ENCODE measurements at regions not wholly inside any gene's neighbourhood (a gene's known extent, or its start where the extent isn't known, plus 50 kb on each side); places are given as distances from the start of the nearest gene placed in this dataset.
"Not testable (repeated sequence)": the region's sequence is repeated elsewhere in the genome, so short reads cannot be mapped to it uniquely, and the experiment has no call there.

DNA sequence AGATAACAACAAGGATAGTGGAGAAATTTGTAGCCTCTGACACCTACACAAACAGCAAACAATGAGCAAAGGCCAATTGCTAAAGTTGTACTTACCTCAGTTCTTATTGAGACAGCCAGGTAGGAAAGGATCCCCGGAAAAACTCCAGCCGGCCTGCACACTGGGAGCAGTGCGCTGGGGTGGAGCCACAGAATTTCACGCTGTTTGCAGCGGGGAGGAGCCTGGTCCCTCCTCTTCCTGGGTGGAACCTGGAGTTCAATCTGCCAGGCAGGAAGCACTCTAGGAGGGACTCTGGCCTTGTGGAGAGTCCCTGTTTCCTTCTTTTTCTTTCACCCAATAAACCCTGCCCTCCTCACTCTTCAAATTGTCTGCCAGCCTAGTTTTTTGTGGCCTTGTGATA, 382.6 kb upstream of the TGIF2LX start:
- H3K4me1 ChIP-seq (ENCODE audit: control insufficient read depth in 5 of 5, insufficient read depth in 5 of 5, low read length in 5 of 5); H3K27me3 ChIP-seq (ENCODE audit: control insufficient read depth in 3 of 3, insufficient read depth in 3 of 3, low read length in 2 of 3); H3K9me3 ChIP-seq (ENCODE audit: control insufficient read depth in 4 of 4, insufficient read depth in 3 of 4, low read length in 3 of 4); DNase-seq; H3K9ac ChIP-seq (ENCODE audit: insufficient read depth in 1 of 2, low read length in 2 of 2); H3K27ac ChIP-seq (ENCODE audit: low read depth in 1 of 2, low read length in 1 of 2); H3K36me3 ChIP-seq (ENCODE audit: control insufficient read depth in 4 of 4, insufficient read depth in 4 of 4, low read length in 4 of 4); ATAC-seq (ENCODE audit: insufficient read depth, low FRiP score); H3K4me3 ChIP-seq: not testable (repeated sequence)
- WGBS, 2 donors, result 88 to 93% methylated on average over 5 of the region's 5 CpGs

- H3K9me3 ChIP-seq (ENCODE audit: control insufficient read depth in 4 of 4, insufficient read depth in 3 of 4, low read length in 3 of 4); H3K27me3 ChIP-seq (ENCODE audit: control insufficient read depth in 3 of 3, insufficient read depth in 3 of 3, low read length in 2 of 3); H3K36me3 ChIP-seq (ENCODE audit: control insufficient read depth in 4 of 4, insufficient read depth in 4 of 4, low read length in 4 of 4); ATAC-seq (ENCODE audit: insufficient read depth, low FRiP score); DNase-seq; H3K27ac ChIP-seq (ENCODE audit: low read depth in 1 of 2, low read length in 1 of 2); H3K9ac ChIP-seq (ENCODE audit: insufficient read depth in 1 of 2, low read length in 2 of 2); H3K4me3 ChIP-seq; H3K4me1 ChIP-seq (ENCODE audit: control insufficient read depth in 5 of 5, insufficient read depth in 5 of 5, low read length in 5 of 5): not testable (repeated sequence)
- 77 to 79% methylated on average over 3 of the region's 3 CpGs for WGBS, 2 donors
Observed at GRCh38 chrX:89557146-89557545, 364.6 kb upstream of the TGIF2LX start.

DNA sequence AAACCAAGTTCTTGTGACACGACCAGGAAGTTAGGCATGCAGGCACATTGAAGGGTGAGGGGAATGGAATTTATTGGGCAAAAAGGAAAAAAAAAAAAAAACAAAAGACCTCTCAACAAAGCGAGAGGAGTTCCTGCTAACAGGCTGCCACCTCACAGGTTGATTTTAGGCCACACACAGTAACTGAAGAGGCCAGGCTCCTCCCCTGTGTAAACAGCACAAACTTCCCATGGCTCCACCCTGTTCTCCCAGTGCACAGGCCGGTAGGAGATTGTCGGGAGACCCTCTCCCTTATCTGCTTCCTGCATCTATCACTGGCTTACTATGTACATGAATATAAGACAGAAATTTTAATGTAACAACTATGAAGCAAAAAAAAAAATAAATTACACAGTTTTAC, 359.6 kb upstream of the TGIF2LX start:
- not testable (repeated sequence) for H3K4me3 ChIP-seq; H3K36me3 ChIP-seq (ENCODE audit: control insufficient read depth in 4 of 4, insufficient read depth in 4 of 4, low read length in 4 of 4); H3K27me3 ChIP-seq (ENCODE audit: control insufficient read depth in 3 of 3, insufficient read depth in 3 of 3, low read length in 2 of 3); ATAC-seq (ENCODE audit: insufficient read depth, low FRiP score); H3K27ac ChIP-seq (ENCODE audit: low read depth in 1 of 2, low read length in 1 of 2); DNase-seq; H3K9ac ChIP-seq (ENCODE audit: insufficient read depth in 1 of 2, low read length in 2 of 2); H3K9me3 ChIP-seq (ENCODE audit: control insufficient read depth in 4 of 4, insufficient read depth in 3 of 4, low read length in 3 of 4); H3K4me1 ChIP-seq (ENCODE audit: control insufficient read depth in 5 of 5, insufficient read depth in 5 of 5, low read length in 5 of 5)
- WGBS, 2 donors, result 36 to 46% methylated on average over 3 to 4 of the region's 4 CpGs

- H3K4me3 ChIP-seq; H3K9ac ChIP-seq (ENCODE audit: insufficient read depth in 1 of 2, low read length in 2 of 2); H3K27ac ChIP-seq (ENCODE audit: low read depth in 1 of 2, low read length in 1 of 2); ATAC-seq (ENCODE audit: insufficient read depth, low FRiP score); H3K4me1 ChIP-seq (ENCODE audit: control insufficient read depth in 5 of 5, insufficient read depth in 5 of 5, low read length in 5 of 5); DNase-seq; H3K27me3 ChIP-seq (ENCODE audit: control insufficient read depth in 3 of 3, insufficient read depth in 3 of 3, low read length in 2 of 3); H3K9me3 ChIP-seq (ENCODE audit: control insufficient read depth in 4 of 4, insufficient read depth in 3 of 4, low read length in 3 of 4); H3K36me3 ChIP-seq (ENCODE audit: control insufficient read depth in 4 of 4, insufficient read depth in 4 of 4, low read length in 4 of 4): not testable (repeated sequence)
- WGBS, 2 donors, result 80 to 89% methylated on average over 1 to 6 of the region's 6 CpGs
Observed at GRCh38 chrX:89563107-89563506, 358.6 kb upstream of the TGIF2LX start.

GRCh38 chrX:89567787-89568186, 353.9 kb upstream of the TGIF2LX start:
- not testable (repeated sequence) for H3K4me3 ChIP-seq; H3K27ac ChIP-seq (ENCODE audit: low read depth in 1 of 2, low read length in 1 of 2); DNase-seq; H3K27me3 ChIP-seq (ENCODE audit: control insufficient read depth in 3 of 3, insufficient read depth in 3 of 3, low read length in 2 of 3); H3K9me3 ChIP-seq (ENCODE audit: control insufficient read depth in 4 of 4, insufficient read depth in 3 of 4, low read length in 3 of 4); H3K4me1 ChIP-seq (ENCODE audit: control insufficient read depth in 5 of 5, insufficient read depth in 5 of 5, low read length in 5 of 5); H3K36me3 ChIP-seq (ENCODE audit: control insufficient read depth in 4 of 4, insufficient read depth in 4 of 4, low read length in 4 of 4); H3K9ac ChIP-seq (ENCODE audit: insufficient read depth in 1 of 2, low read length in 2 of 2); ATAC-seq (ENCODE audit: insufficient read depth, low FRiP score)

DNA sequence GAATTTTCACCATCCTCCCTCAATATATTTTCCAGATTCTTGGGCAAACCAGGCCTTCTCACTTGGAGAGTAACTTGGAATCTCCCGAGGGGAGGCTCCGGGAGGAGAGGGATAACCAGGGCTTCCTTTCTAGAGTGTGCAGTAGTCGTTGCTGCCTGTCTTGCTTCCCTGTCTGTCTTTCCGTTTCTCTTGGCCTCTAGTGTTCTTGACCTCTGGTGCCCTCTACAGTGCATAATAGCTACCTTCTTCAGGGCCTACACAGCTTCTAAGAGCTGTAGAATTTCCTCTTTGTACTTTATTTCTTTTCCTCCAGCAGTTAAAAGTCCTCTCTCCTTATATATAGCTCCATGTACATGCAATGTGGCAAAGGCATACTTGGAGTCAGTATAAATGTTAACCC, 339.8 kb upstream of the TGIF2LX start:
- not testable (repeated sequence) for H3K9me3 ChIP-seq (ENCODE audit: control insufficient read depth in 4 of 4, insufficient read depth in 3 of 4, low read length in 3 of 4); H3K4me1 ChIP-seq (ENCODE audit: control insufficient read depth in 5 of 5, insufficient read depth in 5 of 5, low read length in 5 of 5); H3K9ac ChIP-seq (ENCODE audit: insufficient read depth in 1 of 2, low read length in 2 of 2); H3K36me3 ChIP-seq (ENCODE audit: control insufficient read depth in 4 of 4, insufficient read depth in 4 of 4, low read length in 4 of 4); ATAC-seq (ENCODE audit: insufficient read depth, low FRiP score); H3K4me3 ChIP-seq; H3K27ac ChIP-seq (ENCODE audit: low read depth in 1 of 2, low read length in 1 of 2); H3K27me3 ChIP-seq (ENCODE audit: control insufficient read depth in 3 of 3, insufficient read depth in 3 of 3, low read length in 2 of 3); DNase-seq
- 31 to 61% methylated on average over 2 to 4 of the region's 4 CpGs for WGBS, 2 donors

GRCh38 chrX:89631858-89632257, 289.9 kb upstream of the TGIF2LX start:
- H3K36me3 ChIP-seq (ENCODE audit: control insufficient read depth in 4 of 4, insufficient read depth in 4 of 4, low read length in 4 of 4); H3K4me3 ChIP-seq; H3K9me3 ChIP-seq (ENCODE audit: control insufficient read depth in 4 of 4, insufficient read depth in 3 of 4, low read length in 3 of 4); ATAC-seq (ENCODE audit: insufficient read depth, low FRiP score); H3K4me1 ChIP-seq (ENCODE audit: control insufficient read depth in 5 of 5, insufficient read depth in 5 of 5, low read length in 5 of 5); H3K27me3 ChIP-seq (ENCODE audit: control insufficient read depth in 3 of 3, insufficient read depth in 3 of 3, low read length in 2 of 3); DNase-seq; H3K9ac ChIP-seq (ENCODE audit: insufficient read depth in 1 of 2, low read length in 2 of 2); H3K27ac ChIP-seq (ENCODE audit: low read depth in 1 of 2, low read length in 1 of 2): not testable (repeated sequence)
- WGBS, 2 donors, result 75 to 97% methylated on average over 2 of the region's 2 CpGs

DNA sequence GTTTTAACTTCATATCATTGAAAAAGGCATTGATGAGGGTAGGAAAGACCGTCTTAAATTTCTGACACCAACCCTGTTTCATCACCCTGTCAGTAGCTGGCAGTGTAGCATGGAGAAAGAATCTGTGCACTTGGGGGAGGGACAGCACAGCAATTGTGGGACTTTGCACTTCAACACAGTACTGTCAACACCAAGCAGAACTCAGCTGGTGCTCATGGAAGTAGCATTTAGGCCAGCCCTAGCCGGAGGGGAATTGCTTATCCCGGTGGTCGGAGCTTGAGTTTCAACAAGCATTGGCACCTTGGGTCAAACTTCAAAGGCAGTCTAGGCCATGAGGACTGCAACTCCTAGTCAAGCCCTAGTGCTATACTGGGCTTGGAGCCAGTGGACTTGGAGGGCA, 285.8 kb upstream of the TGIF2LX start:
- not testable (repeated sequence) for DNase-seq; ATAC-seq (ENCODE audit: insufficient read depth, low FRiP score); H3K9me3 ChIP-seq (ENCODE audit: control insufficient read depth in 4 of 4, insufficient read depth in 3 of 4, low read length in 3 of 4); H3K4me3 ChIP-seq; H3K27me3 ChIP-seq (ENCODE audit: control insufficient read depth in 3 of 3, insufficient read depth in 3 of 3, low read length in 2 of 3); H3K4me1 ChIP-seq (ENCODE audit: control insufficient read depth in 5 of 5, insufficient read depth in 5 of 5, low read length in 5 of 5); H3K9ac ChIP-seq (ENCODE audit: insufficient read depth in 1 of 2, low read length in 2 of 2); H3K27ac ChIP-seq (ENCODE audit: low read depth in 1 of 2, low read length in 1 of 2); H3K36me3 ChIP-seq (ENCODE audit: control insufficient read depth in 4 of 4, insufficient read depth in 4 of 4, low read length in 4 of 4)
- 81 to 88% methylated on average over 4 of the region's 4 CpGs for WGBS, 2 donors

DNA sequence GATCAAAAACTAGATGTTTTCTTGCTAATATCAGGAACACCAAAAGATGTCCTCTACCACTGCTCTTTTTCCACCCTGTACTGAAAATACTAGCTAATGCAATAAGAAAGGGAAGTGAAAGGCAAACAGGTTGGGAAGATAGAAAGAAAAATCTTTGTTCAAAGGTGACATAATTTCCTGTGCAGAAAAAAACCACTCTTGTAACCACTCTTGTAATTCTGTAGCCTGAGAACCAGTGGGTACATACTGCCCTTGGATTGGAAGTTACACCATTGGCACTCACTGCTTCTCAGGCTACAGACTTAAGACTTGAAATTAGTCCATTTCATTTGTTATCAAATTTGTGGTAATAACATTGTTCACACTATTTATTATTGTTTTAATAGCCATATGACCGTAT, 263.0 kb upstream of the TGIF2LX start:
- H3K9ac ChIP-seq (ENCODE audit: insufficient read depth in 1 of 2, low read length in 2 of 2); H3K27ac ChIP-seq (ENCODE audit: low read depth in 1 of 2, low read length in 1 of 2); H3K36me3 ChIP-seq (ENCODE audit: control insufficient read depth in 4 of 4, insufficient read depth in 4 of 4, low read length in 4 of 4); H3K9me3 ChIP-seq (ENCODE audit: control insufficient read depth in 4 of 4, insufficient read depth in 3 of 4, low read length in 3 of 4); H3K27me3 ChIP-seq (ENCODE audit: control insufficient read depth in 3 of 3, insufficient read depth in 3 of 3, low read length in 2 of 3); ATAC-seq (ENCODE audit: insufficient read depth, low FRiP score); H3K4me3 ChIP-seq; DNase-seq; H3K4me1 ChIP-seq (ENCODE audit: control insufficient read depth in 5 of 5, insufficient read depth in 5 of 5, low read length in 5 of 5): not testable (repeated sequence)
- WGBS, 2 donors, result 87% methylated on average over 1 of the region's 1 CpG; no CpG with 5 or more reads in 1 of the 2 donors
